ENCODE measurements at regions not wholly inside any gene's neighbourhood (a gene's known extent, or its start where the extent isn't known, plus 50 kb on each side); places are given as distances from the start of the nearest gene placed in this dataset.

GRCh38 chr18:46423226-46423805 lies 233.7 kb downstream of the LOXHD1 start:
- no peak overlapping the region for H3K27ac ChIP-seq
- no peak for TF ChIP-seq CTCF (IDR thresholded peaks at IDR 0.05)
- TF ChIP-seq ZFX (IDR thresholded peaks at IDR 0.05; ENCODE audit: borderline replicate concordance): no peak

- H3K27ac ChIP-seq: no peak overlapping the region
- TF ChIP-seq CTCF (IDR thresholded peaks at IDR 0.05): no peak
- no peak for TF ChIP-seq ZFX (IDR thresholded peaks at IDR 0.05; ENCODE audit: borderline replicate concordance)
These were observed 232.1 kb downstream of the LOXHD1 start for GRCh38 chr18:46424898-46425297.

GRCh38 chr18:46425511-46425910 lies 231.5 kb downstream of the LOXHD1 start:
- H3K27ac ChIP-seq: no peak overlapping the region
- TF ChIP-seq CTCF (IDR thresholded peaks at IDR 0.05) (no peak), ZFX (IDR thresholded peaks at IDR 0.05; ENCODE audit: borderline replicate concordance) (no peak)

- TF ChIP-seq CTCF (IDR thresholded peaks at IDR 0.05): no peak
- TF ChIP-seq ZFX (IDR thresholded peaks at IDR 0.05; ENCODE audit: borderline replicate concordance): no peak
- no peak overlapping the region for H3K27ac ChIP-seq
These were observed 230.9 kb downstream of the LOXHD1 start for GRCh38 chr18:46426021-46426678.

- TF ChIP-seq CTCF (IDR thresholded peaks at IDR 0.05) (no peak), ZFX (IDR thresholded peaks at IDR 0.05; ENCODE audit: borderline replicate concordance) (no peak)
- H3K27ac ChIP-seq: no peak overlapping the region
These were observed 230.4 kb downstream of the LOXHD1 start for GRCh38 chr18:46426679-46427047.

Data from 22Rv1 (cell line).